GM10266 (cell line): ENCODE measurements at regions not wholly inside any gene's neighbourhood (a gene's known extent, or its start where the extent isn't known, plus 50 kb on each side); places are given as distances from the start of the nearest gene placed in this dataset.
"Not testable (repeated sequence)": the region's sequence is repeated elsewhere in the genome, so short reads cannot be mapped to it uniquely, and the experiment has no call there.

ENCODE experiments used
- DNase-seq: peaks from one replicate; pipeline ENCODE4 v3.0.0; 2012; ENCODE audit errors: extremely low spot score
- TF ChIP-seq, protein P1 (sequence below): IDR thresholded peaks from 2 replicates; pipeline ENCODE4 v1.5.1; 2012; ENCODE audit warnings: mild to moderate bottlenecking, low read depth; ENCODE audit not compliant: control insufficient read depth, insufficient read depth; ENCODE audit errors: missing control alignments

DNA sequence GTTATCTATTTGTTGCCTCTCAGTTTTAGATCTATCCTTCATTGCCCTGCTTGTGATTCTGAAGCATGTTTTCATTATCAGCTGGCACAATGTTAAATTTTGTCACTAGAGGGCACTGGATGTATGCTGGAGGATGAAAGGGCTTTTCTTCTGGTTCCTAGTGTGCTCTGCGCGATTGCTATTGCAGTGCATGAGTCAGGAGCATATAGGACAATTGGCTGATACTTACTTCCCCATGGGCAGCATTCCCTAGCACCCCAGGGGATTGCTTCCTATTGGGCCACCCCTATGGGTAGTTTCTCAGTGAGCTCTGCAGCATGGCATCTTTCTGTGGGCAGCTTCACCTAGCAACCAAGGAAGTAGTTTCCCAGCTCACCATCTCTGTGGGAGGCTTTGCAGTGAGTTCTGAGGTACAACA is 280.3 kb upstream of the SYNCRIP start:
- DNase-seq: peak; percentile 25
- TF ChIP-seq, protein P1, sequence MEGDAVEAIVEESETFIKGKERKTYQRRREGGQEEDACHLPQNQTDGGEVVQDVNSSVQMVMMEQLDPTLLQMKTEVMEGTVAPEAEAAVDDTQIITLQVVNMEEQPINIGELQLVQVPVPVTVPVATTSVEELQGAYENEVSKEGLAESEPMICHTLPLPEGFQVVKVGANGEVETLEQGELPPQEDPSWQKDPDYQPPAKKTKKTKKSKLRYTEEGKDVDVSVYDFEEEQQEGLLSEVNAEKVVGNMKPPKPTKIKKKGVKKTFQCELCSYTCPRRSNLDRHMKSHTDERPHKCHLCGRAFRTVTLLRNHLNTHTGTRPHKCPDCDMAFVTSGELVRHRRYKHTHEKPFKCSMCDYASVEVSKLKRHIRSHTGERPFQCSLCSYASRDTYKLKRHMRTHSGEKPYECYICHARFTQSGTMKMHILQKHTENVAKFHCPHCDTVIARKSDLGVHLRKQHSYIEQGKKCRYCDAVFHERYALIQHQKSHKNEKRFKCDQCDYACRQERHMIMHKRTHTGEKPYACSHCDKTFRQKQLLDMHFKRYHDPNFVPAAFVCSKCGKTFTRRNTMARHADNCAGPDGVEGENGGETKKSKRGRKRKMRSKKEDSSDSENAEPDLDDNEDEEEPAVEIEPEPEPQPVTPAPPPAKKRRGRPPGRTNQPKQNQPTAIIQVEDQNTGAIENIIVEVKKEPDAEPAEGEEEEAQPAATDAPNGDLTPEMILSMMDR: peak; percentile 75

DNA sequence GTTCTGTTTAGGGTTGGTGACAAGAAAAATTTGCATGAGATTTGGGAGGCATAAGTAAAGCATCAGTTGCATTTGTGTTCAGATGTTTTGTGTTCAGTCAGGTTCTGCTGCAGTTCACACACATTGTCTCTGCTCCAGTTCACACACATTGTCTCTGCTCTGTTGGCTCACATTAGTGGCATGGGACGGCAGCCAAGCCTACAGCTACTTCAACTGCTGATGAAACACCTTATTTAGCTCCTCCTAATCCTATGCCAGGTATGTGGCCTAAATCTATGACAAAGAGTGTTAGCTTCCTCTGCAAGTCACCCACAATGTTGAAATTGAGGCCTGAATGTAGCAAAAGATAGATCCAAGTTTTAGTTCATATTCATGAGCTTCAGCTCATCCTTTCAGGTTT is 278.1 kb upstream of the SYNCRIP start:
- TF ChIP-seq, protein P1: no peak
- no peak for DNase-seq

DNA sequence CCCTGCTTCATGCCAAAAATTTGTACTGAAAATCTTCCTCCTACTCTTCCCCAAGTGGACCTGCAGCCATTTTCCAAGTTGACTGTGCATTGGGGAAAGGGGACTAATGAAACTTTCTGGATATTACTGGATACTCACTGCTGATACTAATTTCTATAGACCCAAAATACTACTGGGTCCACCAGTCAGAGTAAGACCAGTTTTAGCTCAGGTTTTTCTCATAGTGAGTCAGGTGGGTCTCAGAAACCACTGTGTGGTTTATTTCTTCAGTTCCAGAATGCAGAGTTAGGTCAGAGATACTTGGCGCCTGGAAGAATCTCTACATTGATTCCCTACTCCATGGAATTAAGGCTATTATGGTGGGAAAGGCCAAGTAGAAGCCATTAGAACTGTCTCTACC is 274.8 kb upstream of the SYNCRIP start:
- TF ChIP-seq, protein P1: no peak
- no peak for DNase-seq

DNA sequence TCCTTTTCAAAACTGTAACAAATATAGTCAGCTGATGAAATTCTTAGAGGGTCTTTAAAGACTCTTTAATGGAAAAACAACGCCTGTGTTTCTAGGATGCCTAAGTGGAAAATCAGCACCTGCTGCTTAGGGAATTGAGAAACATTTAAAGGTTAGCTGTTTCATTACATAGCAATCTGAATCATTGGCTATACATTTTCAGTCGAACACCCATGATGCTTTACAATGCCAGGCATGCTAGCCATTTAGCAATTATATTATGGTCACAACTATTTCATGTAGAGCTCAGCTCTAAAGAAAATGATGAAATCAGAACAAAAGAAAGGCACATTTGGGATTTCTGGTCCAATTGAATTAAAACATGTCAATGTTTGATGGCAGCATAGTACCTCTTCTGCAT is 270.3 kb upstream of the SYNCRIP start:
- TF ChIP-seq, protein P1: no peak
- no peak for DNase-seq

DNA sequence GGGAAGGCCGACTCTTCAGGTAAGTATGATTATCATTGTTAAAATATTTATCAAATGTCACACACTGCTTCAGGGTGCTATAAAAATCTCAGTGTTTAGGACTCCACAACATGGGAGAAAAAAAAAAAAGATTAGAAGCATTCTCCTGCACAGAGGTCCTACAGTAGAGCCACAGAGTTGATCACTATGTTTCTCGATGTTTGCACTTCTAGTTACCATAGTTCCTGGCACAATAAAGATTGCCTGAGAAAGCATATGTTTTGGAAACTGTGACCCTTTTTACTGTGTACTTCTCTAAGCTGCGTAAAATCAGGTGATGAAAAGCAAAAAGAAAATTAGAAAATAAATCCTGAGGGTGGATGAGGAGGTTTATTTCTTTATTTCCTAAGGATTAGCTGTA is 269.9 kb upstream of the SYNCRIP start:
- no peak for DNase-seq
- TF ChIP-seq, protein P1: no peak

DNA sequence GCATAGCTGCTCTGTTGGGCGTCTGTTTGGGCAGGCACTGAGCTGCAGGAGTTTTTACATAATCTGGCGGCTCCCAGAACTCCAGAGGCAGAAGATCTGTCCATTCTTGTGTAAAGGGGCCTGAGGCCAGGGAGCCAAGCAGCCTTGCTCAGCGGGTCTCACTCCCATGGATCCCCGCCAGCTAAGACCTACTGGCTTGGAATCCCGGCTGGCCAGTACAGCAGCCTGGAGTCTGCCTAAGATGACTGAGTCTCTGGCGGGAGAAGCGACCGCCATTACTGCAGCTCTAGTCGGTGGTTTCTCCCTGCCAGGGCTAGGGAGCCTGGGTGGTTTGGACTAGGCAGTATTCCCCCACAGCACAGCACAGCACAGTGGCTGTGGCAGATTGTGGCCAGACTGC is 268.4 kb upstream of the SYNCRIP start:
- DNase-seq: no peak
- TF ChIP-seq, protein P1: no peak

DNA sequence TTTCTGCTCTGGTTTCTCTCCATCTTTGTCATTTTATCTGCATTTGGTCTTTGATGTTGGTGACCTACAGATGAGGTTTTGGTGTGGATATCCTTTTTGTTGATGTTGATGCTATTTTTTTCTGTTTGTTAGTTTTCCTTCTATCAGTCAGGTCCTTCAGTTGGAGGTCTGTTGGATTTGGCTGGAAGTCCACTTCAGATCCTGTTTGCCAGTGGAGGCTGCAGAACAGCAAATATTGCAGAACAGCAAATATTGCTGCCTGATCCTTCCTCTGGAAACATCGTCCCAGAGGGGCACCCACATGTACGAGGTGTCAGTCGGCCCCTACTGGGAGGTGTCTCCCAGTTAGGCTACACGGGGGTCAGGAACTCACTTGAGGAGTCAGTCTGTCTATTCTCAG is 265.4 kb upstream of the SYNCRIP start:
- not testable (repeated sequence) for DNase-seq

DNA sequence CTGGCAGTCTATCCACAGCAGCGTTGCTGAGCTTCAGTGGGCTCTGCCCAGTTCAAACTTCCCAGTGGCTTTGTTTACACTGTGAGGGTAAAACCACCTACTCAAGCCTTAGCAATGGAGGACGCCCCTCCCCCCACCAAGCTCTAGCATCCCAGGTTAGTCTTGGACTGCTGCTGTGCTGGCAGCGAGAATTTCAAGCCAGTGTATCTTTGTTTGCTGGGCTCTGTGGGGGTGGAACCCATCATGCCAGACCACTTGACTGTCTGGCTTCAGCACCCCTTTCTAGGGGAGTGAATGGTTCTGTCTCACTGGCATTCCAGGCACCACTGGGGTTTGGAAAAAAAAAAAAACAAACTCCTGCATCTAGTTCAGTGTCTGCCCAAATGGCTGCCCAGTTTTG is 249.7 kb upstream of the SYNCRIP start:
- TF ChIP-seq, protein P1: no peak
- DNase-seq: no peak
